GM19238 (cell line): ENCODE measurements at regions not wholly inside any gene's neighbourhood (a gene's known extent, or its start where the extent isn't known, plus 50 kb on each side); places are given as distances from the start of the nearest gene placed in this dataset.

Experiments used
- DNase-seq: peaks from one replicate; pipeline ENCODE4 v3.0.0; 2011; ENCODE audit warnings: low spot score; ENCODE audit not compliant: insufficient read length

GRCh38 chr2:60168247-60168646 lies 385.2 kb downstream of the BCL11A start:
- no peak for DNase-seq

DNA sequence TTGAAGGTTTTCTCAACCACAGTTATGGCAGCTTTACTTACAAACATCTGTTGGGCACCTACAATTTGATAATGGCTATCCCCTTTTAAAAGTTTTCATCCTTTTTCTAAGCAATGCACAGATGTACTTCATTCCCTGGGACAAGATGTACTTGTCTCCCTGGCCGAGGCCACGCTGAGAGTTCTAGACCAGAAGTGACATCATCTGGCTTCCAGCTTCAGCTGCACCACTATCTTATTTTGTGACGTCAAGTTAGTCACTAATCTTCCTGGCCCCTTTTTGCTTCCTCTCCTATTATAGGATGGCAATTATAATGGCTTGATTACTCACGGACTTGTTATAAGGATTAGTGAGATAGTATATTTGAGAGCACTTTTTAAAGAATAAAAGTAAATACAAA lies 386.4 kb downstream of the BCL11A start:
- no peak for DNase-seq

DNA sequence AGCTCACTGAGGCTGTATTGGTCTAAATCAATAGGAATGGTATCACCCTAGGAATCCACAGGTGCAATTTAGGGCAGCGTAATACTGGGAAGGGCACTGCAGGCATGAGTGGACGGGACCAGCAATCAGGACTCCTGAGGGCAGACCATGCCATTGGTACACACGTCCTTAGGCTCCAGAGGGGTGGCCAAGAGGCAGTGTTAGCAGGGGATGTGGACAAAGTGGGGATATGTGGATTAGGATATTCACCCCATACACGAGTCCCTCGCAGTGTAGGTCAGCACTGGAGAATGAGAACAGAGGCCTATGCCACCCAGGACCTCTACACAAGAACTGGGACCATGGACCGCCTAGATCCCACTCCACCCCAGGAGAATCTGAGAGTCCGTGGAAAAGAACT lies 389.8 kb downstream of the BCL11A start:
- no peak for DNase-seq

GRCh38 chr2:60159519-60159918 lies 393.9 kb downstream of the BCL11A start:
- no peak for DNase-seq

DNA sequence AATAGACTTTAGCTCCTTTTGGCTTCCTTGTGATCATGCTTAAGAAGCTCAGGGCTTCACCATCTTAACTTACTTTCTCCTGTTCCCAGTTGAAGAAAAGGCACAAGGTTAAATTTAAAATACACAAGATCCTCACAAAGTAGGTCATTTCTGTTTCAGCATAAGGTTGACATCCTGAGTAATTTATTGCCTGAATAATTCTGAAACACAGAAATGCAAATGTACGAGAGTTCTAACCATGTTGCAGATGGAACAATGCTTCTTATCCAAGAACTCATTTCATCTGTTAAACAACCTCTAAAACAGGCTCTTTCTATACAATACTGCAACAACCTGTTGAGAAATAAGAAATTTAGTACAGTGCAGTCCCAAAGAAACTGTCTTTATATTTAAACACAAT lies 395.2 kb downstream of the BCL11A start:
- DNase-seq = no peak

GRCh38 chr2:60157283-60157682 lies 396.2 kb downstream of the BCL11A start:
- no peak for DNase-seq

GRCh38 chr2:60154142-60154541 lies 399.3 kb downstream of the BCL11A start:
- no peak for DNase-seq

GRCh38 chr2:60152226-60152833 lies 401.1 kb downstream of the BCL11A start:
- no peak for DNase-seq

DNA sequence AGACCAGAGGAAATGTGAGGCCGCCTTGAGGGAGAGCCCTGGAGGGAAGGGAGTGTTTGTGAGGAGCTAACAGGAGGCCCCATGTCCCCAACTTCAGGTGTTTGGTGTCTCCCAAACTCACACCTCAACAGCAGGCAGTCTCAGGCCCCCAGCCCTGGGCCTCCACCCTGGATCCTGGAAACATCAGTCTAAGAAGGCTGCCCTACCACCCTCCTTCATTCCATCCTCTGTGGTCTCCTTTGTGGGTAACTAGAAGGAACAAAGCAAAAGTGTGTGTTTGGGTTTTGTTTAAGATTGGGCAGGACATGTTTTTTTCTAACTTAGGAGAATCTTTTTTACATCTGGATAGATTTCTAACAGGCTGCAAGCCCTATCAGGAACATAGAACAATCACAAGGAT lies 404.3 kb downstream of the BCL11A start:
- DNase-seq = no peak

DNA sequence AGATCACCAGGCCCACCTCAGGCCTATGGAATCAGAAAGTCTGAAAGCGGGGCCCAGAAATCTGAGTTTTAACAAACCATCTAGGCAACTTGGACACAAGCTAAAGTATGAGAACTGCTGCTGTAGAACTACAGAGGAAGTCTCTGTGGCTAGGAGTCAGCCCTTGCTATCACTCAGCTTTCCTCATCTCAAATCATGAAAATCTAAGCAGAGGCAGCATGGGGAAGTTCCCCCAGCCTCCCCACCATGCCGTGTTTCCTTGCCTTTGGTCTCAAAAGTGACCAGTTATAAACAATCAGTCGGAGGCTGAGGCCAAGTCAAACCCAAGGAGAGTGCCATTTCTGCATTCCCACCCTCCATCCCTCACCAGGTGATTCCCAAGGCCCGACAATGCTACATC lies 404.7 kb downstream of the BCL11A start:
- DNase-seq = no peak

DNA sequence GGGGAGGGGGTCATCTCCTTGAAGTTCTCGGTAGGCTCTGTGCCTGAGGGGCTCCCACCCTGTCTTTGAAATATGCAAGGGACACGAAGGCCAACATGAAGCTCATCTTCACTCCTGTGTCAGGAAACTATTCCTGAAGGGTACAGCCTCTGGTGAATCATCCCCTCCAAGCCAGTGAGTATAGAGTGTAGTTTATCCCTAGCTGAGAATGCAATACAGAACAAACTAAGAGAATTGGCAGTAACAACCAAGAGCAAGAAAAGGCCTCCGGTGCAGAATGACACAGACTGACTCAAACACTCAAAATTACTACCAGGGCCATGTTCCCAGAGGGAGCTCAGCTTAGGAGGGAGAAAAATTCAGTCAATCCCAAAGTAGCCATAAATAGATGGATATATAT lies 413.3 kb downstream of the BCL11A start:
- no peak for DNase-seq

DNA sequence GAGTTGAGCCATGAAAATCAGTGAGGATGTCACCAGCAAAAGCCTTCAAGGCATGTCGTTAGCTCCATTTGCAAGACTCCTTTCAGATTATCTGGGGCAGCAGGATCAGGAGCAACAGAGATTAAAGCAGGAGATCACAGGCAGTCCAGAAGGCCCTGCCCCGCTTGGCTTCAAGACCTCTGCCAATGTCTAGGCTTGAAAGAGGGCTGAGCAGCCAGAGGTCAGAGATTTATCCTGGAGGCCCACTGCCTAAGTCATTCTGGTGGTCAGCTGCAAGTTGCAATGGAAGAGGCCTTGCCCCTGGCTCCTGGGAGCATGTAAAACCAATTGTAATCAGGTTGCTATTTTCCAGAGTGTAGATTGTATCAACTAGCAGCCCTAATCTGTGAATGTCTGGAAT lies 416.5 kb downstream of the BCL11A start:
- no peak for DNase-seq

DNA sequence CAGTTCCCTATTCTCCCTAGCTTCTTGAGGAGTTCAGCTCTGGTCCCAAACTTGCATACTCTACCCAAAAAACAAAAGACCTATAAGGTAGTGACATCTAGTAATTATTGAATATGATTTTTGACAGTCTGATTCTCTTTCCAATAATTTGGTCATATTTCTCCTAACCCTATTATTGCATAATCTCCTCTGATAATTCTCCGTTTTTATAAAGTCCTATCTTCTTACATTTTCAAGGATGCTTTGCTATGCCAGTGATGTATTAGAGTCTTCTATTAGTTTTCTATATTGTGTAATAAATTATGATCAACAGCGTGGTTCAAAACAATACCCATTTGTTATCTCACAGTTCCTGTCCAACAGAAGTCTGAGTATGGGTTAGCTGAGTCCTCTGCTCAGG lies 426.3 kb downstream of the BCL11A start:
- no peak for DNase-seq

- no peak for DNase-seq
Measured at GRCh38 chr2:60125611-60126426, 427.6 kb downstream of the BCL11A start.

DNA sequence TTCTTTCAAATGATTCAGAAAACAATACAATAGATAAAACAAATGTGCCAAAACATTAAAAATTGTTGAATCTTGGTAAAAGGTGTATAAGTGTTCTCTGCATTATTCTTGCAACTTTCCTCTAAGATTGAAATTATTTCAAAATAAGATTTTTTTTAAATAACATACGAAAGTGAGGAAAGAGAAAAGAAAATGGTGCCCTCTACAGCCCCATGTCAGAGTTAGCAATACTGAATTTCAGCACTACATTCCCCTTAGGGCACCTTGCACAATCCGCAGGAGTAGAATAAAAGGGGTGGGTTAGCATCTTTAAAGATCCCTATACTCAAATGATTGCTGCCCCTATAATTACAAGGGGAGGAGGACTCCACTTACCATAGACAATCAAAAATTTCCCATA lies 433.7 kb downstream of the BCL11A start:
- no peak for DNase-seq

- DNase-seq = no peak
Measured at GRCh38 chr2:60118917-60119316, 434.5 kb downstream of the BCL11A start.

GRCh38 chr2:60118061-60118460 lies 435.4 kb downstream of the BCL11A start:
- no peak for DNase-seq

DNA sequence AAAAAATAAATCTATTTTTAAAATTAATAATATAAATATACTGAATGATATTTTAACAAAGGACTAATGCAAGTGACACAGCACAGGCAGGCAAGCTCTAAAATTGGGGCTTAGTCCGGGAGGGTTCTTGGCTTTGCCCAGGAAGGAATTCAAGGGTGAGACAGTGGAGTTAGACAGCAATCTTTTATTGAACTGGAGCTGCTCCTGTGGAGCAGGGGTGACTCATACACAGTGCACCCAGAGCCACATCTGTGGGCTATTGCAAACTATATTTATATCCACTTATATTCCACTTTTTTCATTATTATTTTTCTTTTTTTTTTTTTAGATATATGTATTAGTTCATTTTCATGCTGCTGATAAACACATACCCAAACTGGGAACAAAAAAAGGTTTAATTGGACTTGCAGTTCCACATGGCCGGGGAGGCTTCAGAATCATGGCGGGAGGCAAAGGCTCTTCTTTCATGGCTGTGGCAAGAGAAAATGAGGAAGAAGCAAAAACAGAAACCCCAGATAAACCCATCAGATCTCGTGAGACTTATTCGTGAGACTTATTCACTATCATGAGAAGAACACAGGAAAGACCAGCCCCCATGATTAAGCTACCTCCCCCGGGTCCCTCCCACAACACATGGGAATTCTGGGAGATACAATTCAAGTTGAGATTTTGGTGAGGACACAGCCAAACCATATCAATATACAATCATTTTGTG lies 437.1 kb downstream of the BCL11A start:
- DNase-seq = no peak

DNA sequence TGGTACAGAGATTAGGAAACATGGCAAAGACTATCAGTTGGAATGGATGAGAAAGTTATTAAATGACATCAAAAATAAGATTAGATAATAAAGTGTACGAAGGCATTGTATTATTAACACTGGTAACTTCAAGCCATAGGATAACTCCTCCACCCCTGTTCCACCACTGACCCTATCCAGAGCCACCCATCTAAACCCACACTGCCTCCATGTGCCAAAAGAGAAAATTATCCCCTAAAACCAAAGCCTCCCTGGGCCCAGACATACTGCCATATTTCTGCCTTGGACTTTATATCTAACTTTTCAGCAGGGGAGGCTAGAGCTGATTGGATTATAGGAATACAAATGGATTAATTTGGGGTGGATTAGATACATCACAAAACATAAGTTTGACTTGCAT lies 443.7 kb downstream of the BCL11A start:
- DNase-seq = no peak

DNA sequence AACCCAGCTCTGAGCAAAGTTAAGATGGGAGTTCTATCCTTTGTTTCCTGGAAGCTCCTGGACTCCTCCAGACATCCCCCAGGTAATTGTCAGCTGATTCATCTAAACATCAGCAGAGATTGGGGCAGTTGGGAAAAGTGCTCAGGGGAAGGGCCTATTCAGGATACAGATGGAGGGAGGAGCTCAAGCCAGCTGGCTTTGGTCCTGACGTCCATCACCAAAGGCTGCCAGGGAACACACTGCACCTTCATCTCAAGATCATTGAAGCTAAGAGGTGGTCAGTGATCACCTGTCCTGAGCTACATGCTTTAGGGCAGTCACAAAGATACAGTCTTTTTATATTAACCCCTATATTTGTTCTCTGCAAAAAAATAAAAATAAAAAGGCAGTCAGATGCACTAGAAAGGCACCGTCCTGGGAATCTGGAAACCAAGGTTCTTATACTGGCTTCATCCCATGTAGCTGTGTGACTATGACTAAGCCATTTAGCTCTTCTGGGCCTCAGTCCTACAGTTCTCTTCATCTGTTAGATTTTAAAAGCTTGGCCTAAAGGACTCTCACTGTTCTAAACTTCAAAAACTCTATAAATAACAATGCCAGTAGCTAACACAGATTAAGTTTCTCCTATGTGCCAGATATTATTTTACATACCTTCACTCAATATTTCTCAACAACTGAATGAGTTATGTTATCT lies 446.5 kb downstream of the BCL11A start:
- DNase-seq = no peak

DNA sequence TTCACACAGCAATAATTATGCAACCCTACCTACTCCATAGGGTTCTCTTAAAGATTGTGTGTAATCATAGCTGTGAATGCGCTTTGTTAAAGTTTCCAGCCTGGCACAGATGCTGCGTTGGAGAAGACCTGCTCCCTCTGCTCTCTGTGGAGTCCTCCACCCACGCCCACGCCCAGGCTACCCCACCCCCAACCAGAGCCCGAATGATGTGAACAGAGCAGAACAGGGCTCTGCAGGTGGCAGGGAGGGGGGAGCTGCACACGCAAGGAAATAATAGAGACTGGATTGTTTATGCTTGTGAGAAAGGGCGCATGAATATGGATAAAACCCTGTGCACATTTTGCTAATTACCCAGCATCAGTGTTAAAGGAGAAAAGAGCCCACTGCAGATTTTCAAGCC lies 447.5 kb downstream of the BCL11A start:
- no peak for DNase-seq
